Activated T-helper 1 cell treated with anti-CD3 and anti-CD28 coated beads, Interleukin-12 subunit alpha, Interleukin-12 subunit beta, Interleukin-2, Interleukin-4 antibody, amounts not matched to agents 30 ng/mL and 10 ng/mL and 1 ng/mL, durations not matched to agents 14 hours and 24 hours and 36 hours (primary cell): ENCODE measurements at regions not wholly inside any gene's neighbourhood (a gene's known extent, or its start where the extent isn't known, plus 50 kb on each side); places are given as distances from the start of the nearest gene placed in this dataset.

Source experiments
- DNase-seq: peaks from one replicate; pipeline ENCODE4 v3.0.0; 2021; ENCODE audit warnings: low spot score
- H3K27ac Mint-ChIP-seq: one replicate; pipeline ENCODE4 v1.8.0; 2021; ENCODE audit warnings: mild to moderate bottlenecking, mixed read lengths
- H3K27me3 Mint-ChIP-seq: one replicate; pipeline ENCODE4 v1.8.0; 2022; ENCODE audit warnings: mild to moderate bottlenecking, moderate library complexity, mixed read lengths; ENCODE audit not compliant: insufficient read depth
- H3K36me3 Mint-ChIP-seq: one replicate; pipeline ENCODE4 v1.8.0; 2021; ENCODE audit warnings: low read depth, mixed read lengths
- H3K4me1 Mint-ChIP-seq: one replicate; pipeline ENCODE4 v1.8.0; 2021; ENCODE audit warnings: low read depth, mixed read lengths
- H3K4me3 Mint-ChIP-seq: one replicate; pipeline ENCODE4 v1.8.0; 2021; ENCODE audit warnings: mild to moderate bottlenecking, moderate library complexity, mixed read lengths
- H3K9me3 Mint-ChIP-seq: one replicate; pipeline ENCODE4 v1.8.0; 2021; ENCODE audit warnings: mixed read lengths
- intact Hi-C: fragments of 100-400 bp; cut with micrococcal nuclease; formaldehyde crosslinking; loops from one replicate; pipeline ENCODE4 v1.15.1; 2024

DNA sequence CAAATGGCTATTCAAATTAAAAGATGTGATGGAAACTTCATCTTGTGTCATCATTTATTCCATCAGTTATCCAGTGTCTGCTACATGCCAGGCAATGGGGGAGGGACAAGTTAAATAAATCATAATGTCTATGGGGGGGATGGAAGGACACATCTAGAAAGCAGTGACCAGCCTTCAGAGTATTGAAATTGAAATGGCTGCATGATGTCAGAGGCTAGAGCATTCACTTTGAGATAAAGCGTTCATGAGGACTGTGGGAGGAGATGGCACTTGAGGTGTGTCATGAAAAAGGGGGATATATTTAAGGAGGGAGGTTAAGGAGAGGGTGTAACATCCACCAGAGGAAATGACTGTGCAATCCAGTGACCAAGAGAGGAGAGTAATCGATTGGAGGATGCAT lies 50.6 kb downstream of the SLIT2 start:
- H3K9me3 Mint-ChIP-seq: no peaks in the 10 kb centered on the region
- no peaks in the 10 kb centered on the region for H3K4me1 Mint-ChIP-seq
- H3K4me3 Mint-ChIP-seq: no peak overlapping the region
- intact Hi-C loops: no loop called here
- no peaks in the 10 kb centered on the region for H3K27me3 Mint-ChIP-seq
- H3K27ac Mint-ChIP-seq: no peak overlapping the region
- DNase-seq: no peak
- no peaks in the 10 kb centered on the region for H3K36me3 Mint-ChIP-seq

DNA sequence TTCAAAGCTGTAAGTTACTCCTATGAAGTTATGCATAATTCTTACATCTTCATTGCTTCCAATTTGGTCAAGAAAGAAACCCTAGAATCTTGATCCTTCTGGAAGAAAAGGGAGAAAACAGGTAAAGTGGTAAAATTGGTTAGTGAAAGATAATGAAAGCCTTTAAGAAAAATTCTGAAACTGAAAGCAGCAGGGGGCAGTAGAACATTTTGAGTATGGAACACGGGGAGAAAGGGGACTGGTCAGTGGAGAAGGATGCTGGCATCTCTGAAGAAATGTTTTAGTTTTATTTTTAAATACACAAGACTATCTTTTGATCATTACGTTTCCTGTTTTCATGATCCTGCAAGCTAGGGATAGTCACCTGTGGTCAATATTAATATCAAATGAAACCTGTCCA lies 54.3 kb downstream of the SLIT2 start:
- no peak overlapping the region for H3K27ac Mint-ChIP-seq
- no peak overlapping the region for H3K4me3 Mint-ChIP-seq
- H3K27me3 Mint-ChIP-seq: no peaks in the 10 kb centered on the region
- no peaks in the 10 kb centered on the region for H3K9me3 Mint-ChIP-seq
- DNase-seq: no peak
- H3K4me1 Mint-ChIP-seq: no peaks in the 10 kb centered on the region
- intact Hi-C loops: no loop called here
- no peaks in the 10 kb centered on the region for H3K36me3 Mint-ChIP-seq

DNA sequence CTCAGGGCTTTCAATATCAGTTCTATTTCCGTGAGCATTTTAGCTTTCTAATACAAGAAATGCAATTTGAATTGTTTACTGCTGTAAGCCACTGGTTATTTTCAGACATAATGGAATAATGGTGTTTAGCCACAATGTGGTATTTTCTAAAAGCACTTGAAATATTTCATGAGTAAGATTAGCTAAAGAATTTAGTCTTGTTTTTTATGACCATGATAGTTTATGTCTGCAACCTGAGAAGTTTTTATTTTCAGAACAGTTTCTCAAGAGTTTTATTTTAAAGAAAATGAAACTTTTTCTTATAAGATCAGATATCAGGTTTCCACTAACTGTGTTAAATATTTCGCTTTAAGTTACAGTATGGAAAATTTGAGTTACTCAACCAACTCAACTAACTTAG lies 60.2 kb downstream of the SLIT2 start:
- no peak for DNase-seq
- no peaks in the 10 kb centered on the region for H3K27me3 Mint-ChIP-seq
- no peak overlapping the region for H3K4me3 Mint-ChIP-seq
- no peak overlapping the region for H3K27ac Mint-ChIP-seq
- no peaks in the 10 kb centered on the region for H3K4me1 Mint-ChIP-seq
- intact Hi-C loops: no loop called here
- H3K9me3 Mint-ChIP-seq: no peaks in the 10 kb centered on the region
- no peaks in the 10 kb centered on the region for H3K36me3 Mint-ChIP-seq

DNA sequence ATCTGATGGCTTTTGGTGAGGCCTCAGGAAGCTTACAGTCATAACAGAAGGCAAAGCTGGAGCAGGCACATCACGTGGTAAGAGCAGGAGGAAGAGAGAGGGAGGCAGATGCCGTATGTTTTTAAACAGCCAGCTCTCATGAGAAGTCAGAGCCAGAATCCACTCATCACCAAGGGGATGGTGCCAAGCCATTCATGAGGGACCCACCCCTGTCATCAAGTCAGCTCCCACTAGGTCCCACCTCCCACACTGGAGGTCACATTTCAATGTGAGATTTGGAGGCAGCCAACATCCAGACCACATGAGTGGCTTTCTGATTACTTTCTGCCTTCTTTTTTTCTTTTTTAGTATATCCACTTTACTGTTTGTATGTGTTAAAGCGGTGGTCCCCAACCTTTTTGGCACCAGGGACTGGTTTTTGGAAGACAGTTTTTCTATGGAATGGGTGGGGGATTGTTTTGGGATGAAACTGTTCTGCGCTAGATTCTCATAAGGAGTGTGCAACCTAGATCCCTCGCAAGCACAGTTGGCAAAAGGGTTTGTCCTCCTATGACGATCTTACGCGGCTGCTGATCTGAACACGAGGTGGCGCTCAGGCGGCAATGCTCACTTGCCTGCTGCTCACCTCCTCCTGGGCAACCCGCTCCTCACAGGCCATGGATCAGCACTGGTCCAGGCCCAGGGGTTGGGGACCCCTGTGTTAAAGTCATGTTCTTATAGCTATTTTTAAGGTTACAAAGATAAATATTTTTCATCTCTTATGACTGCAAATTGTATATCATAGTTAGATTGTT lies 61.7 kb downstream of the SLIT2 start:
- no peaks in the 10 kb centered on the region for H3K36me3 Mint-ChIP-seq
- H3K27ac Mint-ChIP-seq: no peak overlapping the region
- H3K4me3 Mint-ChIP-seq: no peak overlapping the region
- intact Hi-C loops: no loop called here
- no peaks in the 10 kb centered on the region for H3K9me3 Mint-ChIP-seq
- DNase-seq: no peak
- no peaks in the 10 kb centered on the region for H3K4me1 Mint-ChIP-seq
- H3K27me3 Mint-ChIP-seq: no peaks in the 10 kb centered on the region

DNA sequence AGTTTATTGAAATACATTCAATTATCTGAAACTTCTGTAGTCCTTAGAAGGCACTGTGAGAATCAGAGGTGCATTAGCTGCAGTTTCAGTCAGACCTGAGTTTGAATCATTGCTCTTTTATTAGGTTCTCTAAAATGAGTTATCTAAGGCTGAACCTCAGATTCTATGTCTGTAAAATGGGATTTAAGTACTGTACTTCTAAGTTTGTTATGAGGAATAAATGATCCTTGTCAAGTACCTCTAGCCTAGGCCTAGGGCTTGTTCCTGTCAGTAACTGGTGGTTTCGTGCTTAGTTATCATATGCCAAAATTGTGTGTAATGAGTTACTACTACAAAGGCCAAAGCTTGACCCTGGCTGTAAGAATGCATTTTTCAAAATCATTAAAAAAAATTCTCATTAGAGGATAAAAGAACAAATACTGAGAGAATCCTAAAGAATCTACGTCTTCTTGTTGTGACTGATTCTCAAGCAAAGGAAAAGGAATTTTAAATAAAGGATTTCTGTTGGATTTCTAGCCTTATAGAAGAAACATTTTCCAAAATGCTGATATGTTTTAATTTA lies 65.8 kb downstream of the SLIT2 start:
- H3K4me3 Mint-ChIP-seq: no peak overlapping the region
- DNase-seq: no peak
- H3K36me3 Mint-ChIP-seq: no peaks in the 10 kb centered on the region
- H3K9me3 Mint-ChIP-seq: no peaks in the 10 kb centered on the region
- intact Hi-C loops: no loop called here
- H3K27ac Mint-ChIP-seq: no peak overlapping the region
- H3K4me1 Mint-ChIP-seq: no peaks in the 10 kb centered on the region
- no peaks in the 10 kb centered on the region for H3K27me3 Mint-ChIP-seq

DNA sequence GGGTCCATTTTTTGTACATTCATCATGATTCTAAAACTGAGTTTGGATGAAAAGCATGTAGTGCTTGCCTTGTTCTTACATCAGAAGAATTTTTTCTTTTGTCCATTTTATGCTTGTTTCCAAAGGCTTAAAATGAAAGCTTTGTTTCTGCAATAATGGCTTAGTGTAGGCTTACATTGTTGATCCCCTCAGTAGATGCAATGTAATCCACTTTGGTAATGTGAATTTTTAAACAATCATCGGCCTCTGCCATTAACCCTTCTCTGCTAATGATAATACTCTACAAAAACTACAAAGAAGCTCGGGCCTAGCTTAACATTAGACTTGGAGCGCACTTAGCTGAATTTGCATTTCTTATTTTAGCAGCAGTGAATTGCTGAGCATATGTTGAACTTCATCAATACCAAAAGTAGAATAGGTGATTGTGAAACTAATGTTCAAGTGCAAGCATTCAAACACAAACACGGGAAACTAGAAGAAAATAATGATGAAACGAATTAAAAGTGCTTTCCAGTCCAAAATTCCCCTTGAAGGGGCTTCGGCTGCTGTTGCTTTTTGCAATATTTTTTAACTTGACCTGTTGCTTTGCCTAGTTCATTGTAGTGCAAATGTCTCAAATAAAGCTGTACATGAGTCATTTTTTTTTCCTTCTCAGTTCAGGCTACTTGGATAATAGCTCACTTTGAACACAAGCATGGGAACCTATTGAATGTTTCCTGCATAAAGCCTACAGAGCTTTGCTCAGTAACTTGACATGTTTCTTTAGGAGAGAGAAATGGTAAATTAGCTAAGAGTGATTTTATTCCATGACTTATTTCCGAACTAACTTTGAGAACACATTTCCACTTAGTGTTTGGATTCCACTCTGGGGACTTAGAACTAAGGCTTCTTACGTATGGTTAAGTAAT lies 66.5 kb downstream of the SLIT2 start:
- no peak for DNase-seq
- Mint-ChIP-seq H3K4me1 (no peaks in the 10 kb centered on the region), H3K36me3 (no peaks in the 10 kb centered on the region), H3K27me3 (no peaks in the 10 kb centered on the region), H3K9me3 (no peaks in the 10 kb centered on the region), H3K4me3 (no peak overlapping the region), H3K27ac (no peak overlapping the region)
- intact Hi-C loops: no loop called here

DNA sequence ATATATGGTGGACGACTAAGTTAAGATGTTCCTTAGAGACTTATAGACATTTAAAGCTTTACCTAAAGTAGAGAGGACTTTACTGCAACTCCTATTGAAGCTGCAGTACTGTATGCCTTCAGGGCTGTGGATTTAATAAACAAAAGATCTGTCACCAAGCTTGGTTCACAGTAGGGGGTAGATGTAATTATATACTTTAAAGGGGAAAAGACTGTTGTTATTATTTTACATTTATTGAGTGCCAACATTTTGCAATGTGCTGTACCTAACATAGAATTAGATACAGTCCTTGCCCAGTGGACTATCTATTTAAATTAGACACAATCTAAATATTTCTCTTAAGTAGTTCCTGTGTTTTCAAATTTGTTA lies 67.2 kb downstream of the SLIT2 start:
- intact Hi-C loops: no loop called here
- Mint-ChIP-seq H3K27me3 (no peaks in the 10 kb centered on the region), H3K9me3 (no peaks in the 10 kb centered on the region), H3K27ac (no peak overlapping the region), H3K4me3 (no peak overlapping the region), H3K4me1 (no peaks in the 10 kb centered on the region), H3K36me3 (no peaks in the 10 kb centered on the region)
- DNase-seq: no peak

DNA sequence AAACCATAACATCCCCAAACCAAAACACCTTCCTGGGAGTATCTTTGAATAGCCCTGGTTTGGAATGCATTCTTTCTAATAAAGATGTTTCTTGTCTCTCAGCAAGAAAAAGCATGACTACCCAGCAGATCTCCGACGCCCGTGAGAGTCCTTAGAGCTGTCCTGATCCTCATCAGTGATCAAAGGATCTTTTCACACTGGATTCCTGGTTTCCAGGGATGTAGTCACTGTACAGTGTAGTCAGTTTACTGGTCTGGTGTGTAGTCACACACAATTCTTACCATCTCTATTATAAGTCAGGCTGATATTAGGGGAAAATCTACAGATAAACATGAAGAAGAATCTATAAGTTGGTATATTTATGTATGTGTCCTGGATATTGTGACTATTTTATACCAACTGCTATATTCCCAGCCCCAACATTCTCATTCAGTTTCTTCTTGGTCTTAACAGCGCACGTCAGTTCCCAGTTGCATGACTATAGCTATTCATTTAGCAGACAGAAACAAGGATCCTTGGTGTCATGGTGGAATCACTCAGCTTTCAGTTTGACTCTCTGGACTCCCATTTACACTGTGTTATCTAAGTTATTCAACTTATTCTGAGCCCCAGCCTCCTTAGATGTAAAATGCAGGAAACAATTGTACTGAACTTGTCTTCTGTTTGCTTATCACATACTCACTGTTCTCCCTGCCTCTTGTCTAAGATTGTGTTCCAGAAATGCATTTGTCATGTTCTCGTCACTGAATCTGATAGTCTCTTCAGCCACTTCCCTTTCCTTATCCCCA lies 68.3 kb downstream of the SLIT2 start:
- Mint-ChIP-seq H3K9me3 (no peaks in the 10 kb centered on the region), H3K36me3 (no peaks in the 10 kb centered on the region), H3K27ac (no peak overlapping the region), H3K4me3 (no peak overlapping the region), H3K27me3 (no peaks in the 10 kb centered on the region), H3K4me1 (no peaks in the 10 kb centered on the region)
- DNase-seq: no peak
- intact Hi-C loops: no loop called here

DNA sequence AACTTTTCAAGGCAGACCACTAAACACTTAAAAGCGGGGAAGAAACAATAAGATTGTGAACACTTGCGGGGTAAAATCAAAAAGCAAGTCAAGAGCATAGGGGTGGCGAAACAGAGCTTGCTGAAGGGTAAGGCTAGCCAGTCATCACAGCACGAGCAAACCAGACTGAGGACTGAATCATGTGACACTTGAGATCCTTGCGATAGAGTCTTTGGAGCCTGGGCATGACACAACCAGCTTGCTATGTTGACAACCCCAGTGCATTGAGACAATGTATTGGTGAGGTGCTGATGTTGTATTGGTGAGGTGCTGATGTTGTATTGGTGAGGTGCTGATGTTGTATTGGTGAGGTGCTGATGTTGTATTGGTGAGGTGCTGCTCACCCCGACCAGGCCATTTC lies 72.3 kb downstream of the SLIT2 start:
- Mint-ChIP-seq H3K27ac (no peak overlapping the region), H3K27me3 (no peaks in the 10 kb centered on the region), H3K4me3 (no peak overlapping the region), H3K4me1 (no peaks in the 10 kb centered on the region), H3K36me3 (no peaks in the 10 kb centered on the region), H3K9me3 (no peaks in the 10 kb centered on the region)
- no peak for DNase-seq
- intact Hi-C loops: no loop called here

DNA sequence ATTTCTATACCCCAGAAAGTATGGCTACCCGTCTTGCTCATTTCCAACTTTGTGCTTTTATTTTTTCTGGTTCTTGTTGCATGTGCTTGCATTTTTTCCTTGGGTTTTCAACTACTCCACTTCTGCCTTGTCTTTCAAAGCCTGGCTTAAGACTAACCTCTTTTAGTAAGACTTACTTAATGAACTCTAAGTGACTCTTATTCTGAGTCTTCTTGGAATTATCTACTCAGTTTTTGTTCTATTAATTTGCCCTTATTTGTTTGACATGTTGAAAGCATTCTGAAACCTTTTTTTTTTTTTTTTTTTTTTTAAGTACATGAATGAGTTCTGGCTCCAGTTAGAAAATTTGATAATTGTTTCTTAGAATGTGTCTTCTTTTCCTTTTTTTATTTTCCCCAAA lies 74.8 kb downstream of the SLIT2 start:
- H3K4me3 Mint-ChIP-seq: no peak overlapping the region
- intact Hi-C loops: no loop called here
- no peak overlapping the region for H3K27ac Mint-ChIP-seq
- H3K27me3 Mint-ChIP-seq: no peaks in the 10 kb centered on the region
- H3K9me3 Mint-ChIP-seq: no peaks in the 10 kb centered on the region
- DNase-seq: no peak
- no peaks in the 10 kb centered on the region for H3K36me3 Mint-ChIP-seq
- H3K4me1 Mint-ChIP-seq: no peaks in the 10 kb centered on the region

DNA sequence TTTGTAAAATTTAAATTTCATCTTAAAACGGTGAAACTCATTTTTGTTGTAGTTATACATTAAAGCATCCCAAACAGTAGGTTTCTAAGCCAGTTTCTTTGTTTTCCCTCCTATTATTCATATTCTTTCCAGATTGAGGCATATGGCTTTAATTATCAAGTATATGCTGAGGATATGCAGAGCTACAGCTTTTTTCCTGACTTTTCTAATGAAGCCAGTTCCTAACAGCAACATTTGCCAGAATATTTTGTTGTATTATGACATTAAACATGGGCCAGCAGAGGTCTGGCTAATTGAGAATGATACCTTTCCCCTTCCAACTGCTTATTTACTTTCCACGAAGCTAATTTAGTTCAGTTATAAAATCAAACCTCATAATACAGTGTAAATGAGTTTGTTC lies 75.3 kb downstream of the SLIT2 start:
- no peaks in the 10 kb centered on the region for H3K36me3 Mint-ChIP-seq
- no peak for DNase-seq
- H3K9me3 Mint-ChIP-seq: no peaks in the 10 kb centered on the region
- no peak overlapping the region for H3K27ac Mint-ChIP-seq
- no peak overlapping the region for H3K4me3 Mint-ChIP-seq
- H3K27me3 Mint-ChIP-seq: no peaks in the 10 kb centered on the region
- intact Hi-C loops: no loop called here
- no peaks in the 10 kb centered on the region for H3K4me1 Mint-ChIP-seq

DNA sequence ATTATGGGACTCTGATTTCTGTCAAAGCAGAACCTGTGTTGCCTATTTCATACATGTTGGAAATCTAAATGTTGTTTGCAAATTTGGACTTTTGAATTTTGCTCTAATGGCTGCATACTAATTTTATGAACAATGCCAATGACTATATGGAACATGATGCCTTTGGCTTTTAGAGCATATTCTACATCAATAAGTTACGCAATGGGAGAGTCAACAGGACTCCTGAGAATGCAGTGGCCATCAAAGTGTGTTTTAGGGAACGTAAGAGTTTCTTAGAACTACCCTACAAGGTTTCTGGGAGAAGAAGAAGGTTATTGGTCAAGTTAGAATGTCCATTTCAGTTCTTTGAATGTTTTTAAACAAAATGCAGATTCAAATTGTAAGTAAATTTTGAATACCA lies 76.1 kb downstream of the SLIT2 start:
- H3K4me3 Mint-ChIP-seq: no peak overlapping the region
- intact Hi-C loops: no loop called here
- no peaks in the 10 kb centered on the region for H3K9me3 Mint-ChIP-seq
- H3K36me3 Mint-ChIP-seq: no peaks in the 10 kb centered on the region
- no peak for DNase-seq
- H3K27ac Mint-ChIP-seq: no peak overlapping the region
- H3K27me3 Mint-ChIP-seq: no peaks in the 10 kb centered on the region
- no peaks in the 10 kb centered on the region for H3K4me1 Mint-ChIP-seq

DNA sequence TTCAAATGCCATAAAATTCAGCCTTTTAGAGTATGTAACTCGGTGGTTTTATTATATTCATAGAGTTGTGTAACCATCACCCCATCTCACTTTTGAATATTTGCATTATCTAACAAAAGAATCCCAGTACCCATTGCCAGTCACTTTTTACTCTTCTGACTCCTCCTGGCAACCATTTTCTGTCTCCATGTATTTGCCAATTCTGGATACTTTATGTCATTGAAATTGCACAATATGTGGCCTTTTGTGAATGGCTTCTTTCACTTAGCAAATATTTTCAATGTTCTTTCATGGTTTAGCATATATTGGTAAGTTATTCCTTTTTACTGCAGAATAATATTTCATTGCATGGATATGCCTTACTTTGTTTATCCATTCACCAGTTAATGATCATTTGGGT lies 79.9 kb downstream of the SLIT2 start:
- no peaks in the 10 kb centered on the region for H3K27me3 Mint-ChIP-seq
- H3K4me1 Mint-ChIP-seq: no peaks in the 10 kb centered on the region
- no peak for DNase-seq
- no peaks in the 10 kb centered on the region for H3K9me3 Mint-ChIP-seq
- no peaks in the 10 kb centered on the region for H3K36me3 Mint-ChIP-seq
- H3K27ac Mint-ChIP-seq: no peak overlapping the region
- intact Hi-C loops: no loop called here
- H3K4me3 Mint-ChIP-seq: no peak overlapping the region
